Karpas-422 (cell line): ENCODE measurements at regions not wholly inside any gene's neighbourhood (a gene's known extent, or its start where the extent isn't known, plus 50 kb on each side); places are given as distances from the start of the nearest gene placed in this dataset.
"Not testable (repeated sequence)": the region's sequence is repeated elsewhere in the genome, so short reads cannot be mapped to it uniquely, and the experiment has no call there.

Source experiments
- DNase-seq: peaks from one replicate; pipeline ENCODE4 v3.0.0-alpha.2; 2015
- H2AFZ ChIP-seq: fragments of 200-600 bp; sonication (generic); 2 replicates; pipeline ENCODE4 v1.6.1; 2014; ENCODE audit warnings: antibody characterized with exemption, low read length, mixed read lengths
- H3K27ac ChIP-seq: fragments of 200-600 bp; sonication (generic); 2 replicates; pipeline ENCODE4 v1.5.1; 2014; ENCODE audit warnings: mild to moderate bottlenecking, low read length, moderate library complexity
- H3K27me3 ChIP-seq: fragments of 200-600 bp; sonication (generic); 2 replicates; pipeline ENCODE4 v1.6.1; 2014; ENCODE audit warnings: low read length, mixed read lengths
- H3K36me3 ChIP-seq: fragments of 200-600 bp; sonication (generic); 2 replicates; pipeline ENCODE4 v1.6.1; 2014; ENCODE audit warnings: low read length, mixed read lengths; ENCODE audit not compliant: insufficient read depth
- H3K4me1 ChIP-seq: fragments of 200-600 bp; sonication (generic); 2 replicates; pipeline ENCODE4 v1.6.1; 2014; ENCODE audit warnings: mild to moderate bottlenecking, low read length, mixed read lengths
- H3K4me2 ChIP-seq: fragments of 200-600 bp; sonication (generic); 2 replicates; pipeline ENCODE4 v1.6.1; 2014; ENCODE audit warnings: low read length, low read depth, mild to moderate bottlenecking; ENCODE audit not compliant: poor library complexity, severe bottlenecking
- H3K4me3 ChIP-seq: fragments of 200-600 bp; sonication (generic); 2 replicates; pipeline ENCODE4 v1.5.1; 2014; ENCODE audit warnings: mild to moderate bottlenecking, antibody characterized with exemption, low read length, mixed read lengths
- H3K79me2 ChIP-seq: fragments of 200-600 bp; sonication (generic); 2 replicates; pipeline ENCODE4 v1.6.1; 2014; ENCODE audit warnings: mild to moderate bottlenecking, low read length, mixed read lengths
- H3K9ac ChIP-seq: fragments of 200-600 bp; sonication (generic); 2 replicates; pipeline ENCODE4 v1.6.0; 2014; ENCODE audit warnings: low read length
- H3K9me2 ChIP-seq: fragments of 200-600 bp; sonication (generic), shearing (Covaris generic); replicated peaks from 2 replicates; pipeline ENCODE4 v1.6.0; 2014; ENCODE audit warnings: mild to moderate bottlenecking, low read length, moderate library complexity; ENCODE audit not compliant: insufficient read depth
- H3K9me3 ChIP-seq: fragments of 300-700, 200-600 bp; sonication (generic); 2 replicates; pipeline ENCODE4 v1.6.1; 2014; ENCODE audit warnings: low read length, mixed read lengths
- H4K20me1 ChIP-seq: fragments of 200-600 bp; sonication (generic); 2 replicates; pipeline ENCODE4 v1.6.1; 2014; ENCODE audit warnings: mild to moderate bottlenecking, antibody characterized with exemption, low read length, low read depth; ENCODE audit not compliant: insufficient read depth
- small RNA-seq: library from RNA; depleted of rRNA; stranded (forward); fragments of <200 nt; gene quantifications from one replicate; pipeline ENCODE3, GENCODE V24; 2014

- H3K27ac ChIP-seq, H3K4me2 ChIP-seq, H3K27me3 ChIP-seq, H3K9me2 ChIP-seq, H3K4me3 ChIP-seq, H3K9ac ChIP-seq, DNase-seq, H2AFZ ChIP-seq, H3K4me1 ChIP-seq, H3K79me2 ChIP-seq, H3K36me3 ChIP-seq, H3K9me3 ChIP-seq, H4K20me1 ChIP-seq: not testable (repeated sequence)
These were observed 56.0 kb upstream of the PPIAL4F start for GRCh38 chr1:144536677-144537076.

GRCh38 chr1:144537234-144537633, 55.5 kb upstream of the PPIAL4F start:
- not testable (repeated sequence) for H3K9me3 ChIP-seq, H3K4me1 ChIP-seq

GRCh38 chr1:144538736-144539135, 54.0 kb upstream of the PPIAL4F start:
- not testable (repeated sequence) for H2AFZ ChIP-seq, H3K27me3 ChIP-seq, H3K79me2 ChIP-seq, H3K36me3 ChIP-seq, H3K27ac ChIP-seq, H3K4me1 ChIP-seq, H3K9ac ChIP-seq, H3K4me3 ChIP-seq, H3K9me2 ChIP-seq, DNase-seq, H4K20me1 ChIP-seq, H3K9me3 ChIP-seq, H3K4me2 ChIP-seq

More at GRCh38 chr1:144537234-144537633, 55.5 kb upstream of the PPIAL4F start:
- not testable (repeated sequence) for H3K27me3 ChIP-seq, H3K9ac ChIP-seq, DNase-seq, H3K4me2 ChIP-seq, H3K9me2 ChIP-seq, H4K20me1 ChIP-seq, H3K79me2 ChIP-seq, H3K4me3 ChIP-seq, H2AFZ ChIP-seq, H3K36me3 ChIP-seq, H3K27ac ChIP-seq

GRCh38 chr1:144539191-144539960, 53.3 kb upstream of the PPIAL4F start:
- not testable (repeated sequence) for H3K4me3 ChIP-seq, H3K27me3 ChIP-seq, H3K9ac ChIP-seq, H3K79me2 ChIP-seq, H4K20me1 ChIP-seq, H2AFZ ChIP-seq, DNase-seq, H3K4me2 ChIP-seq, H3K9me3 ChIP-seq, H3K9me2 ChIP-seq, H3K4me1 ChIP-seq, H3K27ac ChIP-seq, H3K36me3 ChIP-seq

Small RNA genes in the stretch of these regions (small RNA-seq; reads per million reads assigned to genes)
- 0.24 reads per million for gene RF00003
